ENCODE measurements at regions not wholly inside any gene's neighbourhood (a gene's known extent, or its start where the extent isn't known, plus 50 kb on each side); places are given as distances from the start of the nearest gene placed in this dataset.
A peak's percentile ranks its signal among the peaks of the same experiment; 100 is the strongest.

GRCh38 chr5:143730112-143730801, 81.7 kb upstream of the HMHB1 start:
- H3K4me3 ChIP-seq (ENCODE audit: low read depth, low read length): no peak overlapping the region
- H3K36me3 ChIP-seq (replicated peaks): no peaks in the 10 kb centered on the region
- DNase-seq: no peak
- in situ Hi-C loops (cut with HindIII; ENCODE audit: low pct_ligation_motif_present, low sequenced_read_pairs): no loop called here
- no peak for TF ChIP-seq CTCF (IDR thresholded peaks at IDR 0.05; ENCODE audit: low read depth, low read length, missing control alignments)
- no peaks in the 10 kb centered on the region for H3K27me3 ChIP-seq (replicated peaks)
- no peak overlapping the region for H3K27ac ChIP-seq

- DNase-seq: no peak
- Histone ChIP-seq H3K27ac (no peak overlapping the region), H3K4me3 (ENCODE audit: low read depth, low read length) (no peak overlapping the region), H3K27me3 (replicated peaks) (no peaks in the 10 kb centered on the region), H3K36me3 (replicated peaks) (no peaks in the 10 kb centered on the region)
- in situ Hi-C loops (cut with HindIII; ENCODE audit: low pct_ligation_motif_present, low sequenced_read_pairs): no loop called here
- TF ChIP-seq CTCF (IDR thresholded peaks at IDR 0.05; ENCODE audit: low read depth, low read length, missing control alignments): no peak
These were observed 82.5 kb upstream of the HMHB1 start for GRCh38 chr5:143729334-143729946.

GRCh38 chr5:143723159-143723558, 88.8 kb upstream of the HMHB1 start:
- TF ChIP-seq CTCF (IDR thresholded peaks at IDR 0.05; ENCODE audit: low read depth, low read length, missing control alignments): no peak
- no peak overlapping the region for H3K4me3 ChIP-seq (ENCODE audit: low read depth, low read length)
- in situ Hi-C loops (cut with HindIII; ENCODE audit: low pct_ligation_motif_present, low sequenced_read_pairs): no loop called here
- no peaks in the 10 kb centered on the region for H3K36me3 ChIP-seq (replicated peaks)
- no peaks in the 10 kb centered on the region for H3K27me3 ChIP-seq (replicated peaks)
- H3K27ac ChIP-seq: no peak overlapping the region
- no peak for DNase-seq

DNA sequence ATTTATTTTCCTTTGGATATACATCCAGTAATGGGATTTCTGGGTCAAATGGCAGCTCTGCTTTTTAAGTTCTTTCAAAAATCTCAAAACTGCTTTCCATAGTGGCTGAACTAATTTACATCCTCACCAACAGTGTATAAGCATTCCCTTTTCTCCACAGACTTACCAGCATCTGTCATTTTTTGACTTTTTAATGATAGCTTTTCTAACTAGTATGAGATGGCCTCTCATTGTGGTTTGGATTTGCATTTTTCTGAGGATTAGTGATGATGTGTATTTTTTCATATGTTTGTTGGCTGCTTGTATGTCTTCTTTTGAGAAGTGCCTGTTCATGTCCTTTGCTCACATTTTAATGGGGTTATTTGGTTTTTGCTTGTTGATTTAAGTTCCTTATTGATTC, 90.0 kb upstream of the HMHB1 start:
- H3K27ac ChIP-seq: no peak overlapping the region
- H3K4me3 ChIP-seq (ENCODE audit: low read depth, low read length): no peak overlapping the region
- no peak for DNase-seq
- H3K27me3 ChIP-seq (replicated peaks): no peaks in the 10 kb centered on the region
- H3K36me3 ChIP-seq (replicated peaks): no peaks in the 10 kb centered on the region
- no peak for TF ChIP-seq CTCF (IDR thresholded peaks at IDR 0.05; ENCODE audit: low read depth, low read length, missing control alignments)
- in situ Hi-C loops (cut with HindIII; ENCODE audit: low pct_ligation_motif_present, low sequenced_read_pairs): no loop called here

DNA sequence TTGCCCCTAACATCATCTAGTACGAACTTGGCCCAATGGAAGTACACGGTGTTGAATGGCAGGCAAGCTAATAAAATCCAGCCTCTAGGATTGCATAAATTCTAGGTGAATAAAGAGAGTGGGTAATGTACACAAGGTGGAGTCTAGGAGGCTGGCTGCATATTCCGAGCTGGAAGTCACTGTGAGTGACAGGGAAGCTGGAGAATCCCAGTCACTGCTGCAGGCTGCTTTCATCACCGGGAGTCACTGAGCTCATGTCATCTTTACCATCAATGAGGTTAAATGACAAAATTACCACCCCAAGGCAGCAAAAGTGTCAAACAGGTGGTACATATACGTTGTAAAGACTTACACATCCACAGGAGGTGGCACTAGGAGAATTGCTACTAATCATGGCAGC, 91.3 kb upstream of the HMHB1 start:
- TF ChIP-seq CTCF (IDR thresholded peaks at IDR 0.05; ENCODE audit: low read depth, low read length, missing control alignments): no peak
- no peaks in the 10 kb centered on the region for H3K27me3 ChIP-seq (replicated peaks)
- H3K4me3 ChIP-seq (ENCODE audit: low read depth, low read length): no peak overlapping the region
- in situ Hi-C loops (cut with HindIII; ENCODE audit: low pct_ligation_motif_present, low sequenced_read_pairs): no loop called here
- DNase-seq: no peak
- no peak overlapping the region for H3K27ac ChIP-seq
- no peaks in the 10 kb centered on the region for H3K36me3 ChIP-seq (replicated peaks)

DNA sequence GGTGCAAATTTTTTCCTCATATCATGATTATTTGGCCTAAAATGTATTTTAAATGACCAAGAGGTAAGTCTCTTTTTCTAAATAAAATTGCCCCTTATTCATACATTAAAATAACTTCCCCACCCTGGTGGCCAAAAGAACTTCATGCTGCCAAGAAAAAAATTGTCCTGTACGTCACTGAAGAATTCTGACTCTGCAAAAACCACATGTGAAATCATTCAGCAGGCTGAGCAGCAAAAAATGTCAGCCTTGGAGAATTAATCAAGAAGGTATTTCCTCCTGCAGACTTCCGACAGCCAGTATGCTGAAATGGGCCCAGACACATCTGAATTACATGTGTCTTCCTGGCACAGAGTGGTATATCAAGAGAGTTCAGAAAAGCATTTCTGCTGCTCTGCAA, 94.6 kb upstream of the HMHB1 start:
- peak; percentile 82 for DNase-seq

More for the DNA sequence above, 94.6 kb upstream of the HMHB1 start:
- in situ Hi-C loops (cut with HindIII; ENCODE audit: low pct_ligation_motif_present, low sequenced_read_pairs): no loop called here
- peak; percentile 45 for TF ChIP-seq CTCF (IDR thresholded peaks at IDR 0.05; ENCODE audit: low read depth, low read length, missing control alignments)
- H3K27ac ChIP-seq: no peak overlapping the region
- H3K36me3 ChIP-seq (replicated peaks): no peaks in the 10 kb centered on the region
- H3K4me3 ChIP-seq (ENCODE audit: low read depth, low read length): no peak overlapping the region
- no peaks in the 10 kb centered on the region for H3K27me3 ChIP-seq (replicated peaks)

Data from brain microvascular endothelial cell (primary cell).